ENCODE measurements at regions not wholly inside any gene's neighbourhood (a gene's known extent, or its start where the extent isn't known, plus 50 kb on each side); places are given as distances from the start of the nearest gene placed in this dataset.

DNA sequence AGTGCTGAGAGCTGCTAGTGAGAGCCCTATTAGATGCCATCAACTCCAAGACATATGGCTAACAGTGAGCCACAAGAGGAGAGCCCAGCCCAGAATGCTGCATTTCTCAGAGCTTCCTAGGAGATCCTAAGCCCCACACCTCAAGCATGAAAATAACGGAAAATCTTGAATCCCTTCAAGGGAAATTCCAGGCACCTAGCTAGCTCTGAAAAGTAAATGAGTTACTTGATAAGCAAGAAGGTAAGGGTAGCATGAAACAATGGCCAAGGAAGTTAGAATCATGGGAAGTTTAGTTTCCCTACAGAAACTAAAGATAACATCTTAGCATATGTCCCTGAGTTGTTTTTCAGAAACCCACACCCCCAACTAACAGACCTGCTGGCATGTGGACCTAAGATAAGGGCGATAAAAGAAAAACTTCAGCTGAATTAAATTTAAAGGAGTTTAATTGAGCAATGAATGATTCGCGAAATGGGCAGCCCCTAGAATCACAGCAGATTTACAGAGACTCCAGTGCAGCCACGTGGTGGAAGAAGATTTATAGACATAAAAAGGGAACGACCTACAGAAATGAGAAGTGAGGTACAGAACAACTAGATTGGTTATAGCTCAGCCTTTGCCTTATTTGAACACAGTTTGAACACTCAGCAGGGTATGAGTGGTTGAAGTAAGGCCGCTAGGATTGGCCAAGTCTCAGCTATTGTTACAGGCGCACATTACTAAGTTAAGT, 301.3 kb upstream of the DACH1 start:
- no peak for DNase-seq (ENCODE audit: low spot score)
- no peak overlapping the region for H3K4me3 ChIP-seq
- TF ChIP-seq, protein P1, sequence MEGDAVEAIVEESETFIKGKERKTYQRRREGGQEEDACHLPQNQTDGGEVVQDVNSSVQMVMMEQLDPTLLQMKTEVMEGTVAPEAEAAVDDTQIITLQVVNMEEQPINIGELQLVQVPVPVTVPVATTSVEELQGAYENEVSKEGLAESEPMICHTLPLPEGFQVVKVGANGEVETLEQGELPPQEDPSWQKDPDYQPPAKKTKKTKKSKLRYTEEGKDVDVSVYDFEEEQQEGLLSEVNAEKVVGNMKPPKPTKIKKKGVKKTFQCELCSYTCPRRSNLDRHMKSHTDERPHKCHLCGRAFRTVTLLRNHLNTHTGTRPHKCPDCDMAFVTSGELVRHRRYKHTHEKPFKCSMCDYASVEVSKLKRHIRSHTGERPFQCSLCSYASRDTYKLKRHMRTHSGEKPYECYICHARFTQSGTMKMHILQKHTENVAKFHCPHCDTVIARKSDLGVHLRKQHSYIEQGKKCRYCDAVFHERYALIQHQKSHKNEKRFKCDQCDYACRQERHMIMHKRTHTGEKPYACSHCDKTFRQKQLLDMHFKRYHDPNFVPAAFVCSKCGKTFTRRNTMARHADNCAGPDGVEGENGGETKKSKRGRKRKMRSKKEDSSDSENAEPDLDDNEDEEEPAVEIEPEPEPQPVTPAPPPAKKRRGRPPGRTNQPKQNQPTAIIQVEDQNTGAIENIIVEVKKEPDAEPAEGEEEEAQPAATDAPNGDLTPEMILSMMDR (IDR thresholded peaks at IDR 0.05): no peak
- no peak overlapping the region for H3K27ac ChIP-seq

DNA sequence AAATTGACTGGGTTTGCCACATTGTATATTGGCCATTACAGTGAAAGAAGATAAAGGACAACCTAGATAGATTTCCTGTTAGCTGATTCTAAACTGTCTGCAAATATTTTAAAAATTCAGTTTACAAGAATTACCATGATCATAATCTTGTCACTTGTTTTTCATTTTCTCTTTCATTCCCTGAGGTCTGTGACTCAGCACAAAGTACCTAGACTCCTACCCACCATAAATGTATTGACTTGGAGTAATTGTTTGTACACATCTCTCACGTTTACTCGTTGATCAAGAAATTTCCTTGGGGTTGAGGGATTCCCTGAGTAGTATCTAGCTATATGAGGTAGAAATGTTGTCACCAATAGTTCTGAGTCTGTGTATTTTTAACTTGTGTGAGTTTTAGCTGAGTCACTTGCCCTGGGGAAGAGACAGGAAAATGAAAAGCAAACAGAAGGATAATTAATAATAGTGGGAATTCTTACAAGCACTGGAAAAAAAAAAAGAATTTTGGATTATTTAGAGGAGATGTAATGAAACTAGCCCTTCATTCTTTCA, 299.2 kb upstream of the DACH1 start:
- TF ChIP-seq, protein P1 (IDR thresholded peaks at IDR 0.05): no peak
- no peak for DNase-seq (ENCODE audit: low spot score)
- no peak overlapping the region for H3K27ac ChIP-seq
- no peak overlapping the region for H3K4me3 ChIP-seq

DNA sequence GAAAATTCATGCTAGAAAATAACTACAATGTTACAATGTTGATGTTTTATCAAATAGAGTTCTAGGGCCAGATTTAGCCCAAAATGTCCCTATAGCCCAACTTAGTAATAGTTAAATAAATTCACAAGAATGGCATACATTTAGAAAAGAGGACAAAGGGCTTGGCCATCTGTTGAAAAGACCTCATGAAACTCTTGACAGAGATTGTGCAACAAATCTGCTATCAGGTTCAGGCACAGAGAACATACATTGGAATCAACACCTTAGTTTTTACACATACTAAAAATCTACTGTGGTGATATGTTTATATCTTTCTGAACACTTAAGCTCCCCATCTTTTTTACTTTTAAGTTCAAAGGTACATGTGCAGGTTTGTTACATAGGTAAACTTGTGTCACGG, 298.3 kb upstream of the DACH1 start:
- Histone ChIP-seq H3K4me3 (no peak overlapping the region), H3K27ac (no peak overlapping the region)
- no peak for DNase-seq (ENCODE audit: low spot score)
- TF ChIP-seq, protein P1 (IDR thresholded peaks at IDR 0.05): no peak

DNA sequence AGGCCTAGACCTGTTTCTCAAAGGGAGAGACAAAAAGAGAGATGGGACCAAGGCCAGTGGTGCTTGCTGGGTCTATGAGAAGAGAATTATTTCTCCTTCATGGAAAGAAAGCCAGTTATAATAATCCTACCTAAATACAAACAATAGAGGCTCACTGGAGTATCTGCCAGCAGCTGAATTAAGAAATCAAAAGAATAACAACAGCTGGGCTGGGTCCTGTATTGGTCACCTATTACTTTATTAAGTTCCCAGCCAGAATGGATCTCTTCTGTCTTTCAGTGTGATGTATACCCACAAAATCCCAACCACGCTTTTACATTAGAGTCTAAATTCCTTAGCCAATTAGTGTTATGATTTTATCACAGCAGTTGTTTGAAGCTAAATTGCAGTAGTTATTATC, 297.8 kb upstream of the DACH1 start:
- TF ChIP-seq, protein P1 (IDR thresholded peaks at IDR 0.05): no peak
- no peak for DNase-seq (ENCODE audit: low spot score)
- Histone ChIP-seq H3K27ac (no peak overlapping the region), H3K4me3 (no peak overlapping the region)

DNA sequence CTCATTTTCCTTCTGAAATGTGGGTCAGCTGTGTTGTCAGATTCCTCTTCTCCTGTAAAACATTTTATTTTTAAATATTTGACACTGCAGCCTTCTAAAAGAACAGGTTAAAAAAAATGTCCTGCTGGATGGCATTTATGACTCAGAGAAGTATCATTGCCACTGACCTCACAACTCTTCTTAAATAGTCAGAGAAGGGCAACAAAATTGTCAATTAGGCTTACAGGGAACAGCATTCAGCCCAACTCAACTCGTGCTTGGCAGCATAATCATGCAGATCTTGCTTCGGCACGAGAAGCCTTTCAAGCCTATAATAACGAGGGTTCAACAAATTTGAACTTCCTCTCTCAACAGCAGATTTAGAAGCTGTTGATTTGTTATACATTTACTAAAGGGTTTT, 296.7 kb upstream of the DACH1 start:
- Histone ChIP-seq H3K4me3 (no peak overlapping the region), H3K27ac (no peak overlapping the region)
- TF ChIP-seq, protein P1 (IDR thresholded peaks at IDR 0.05): no peak
- no peak for DNase-seq (ENCODE audit: low spot score)

DNA sequence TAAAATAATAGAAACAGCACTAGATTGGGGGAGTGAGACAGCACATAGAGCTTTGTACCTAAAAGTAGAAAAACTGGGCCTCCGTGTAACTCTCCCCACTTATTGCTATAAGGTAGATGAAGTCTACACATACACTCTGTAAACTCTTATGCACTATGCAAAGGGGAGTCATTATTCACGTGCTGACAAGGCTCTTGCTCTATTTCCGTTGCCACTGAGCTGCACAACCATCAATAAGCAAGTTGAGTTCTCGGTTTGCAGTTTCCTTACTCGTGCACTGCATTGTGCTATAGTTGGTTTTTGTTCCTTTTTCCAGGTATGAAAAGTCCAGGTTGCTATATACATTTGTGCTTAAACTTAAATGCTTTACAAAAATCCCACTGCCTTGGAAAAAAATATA, 294.0 kb upstream of the DACH1 start:
- no peak for DNase-seq (ENCODE audit: low spot score)
- Histone ChIP-seq H3K4me3 (no peak overlapping the region), H3K27ac (no peak overlapping the region)
- TF ChIP-seq, protein P1 (IDR thresholded peaks at IDR 0.05): no peak

DNA sequence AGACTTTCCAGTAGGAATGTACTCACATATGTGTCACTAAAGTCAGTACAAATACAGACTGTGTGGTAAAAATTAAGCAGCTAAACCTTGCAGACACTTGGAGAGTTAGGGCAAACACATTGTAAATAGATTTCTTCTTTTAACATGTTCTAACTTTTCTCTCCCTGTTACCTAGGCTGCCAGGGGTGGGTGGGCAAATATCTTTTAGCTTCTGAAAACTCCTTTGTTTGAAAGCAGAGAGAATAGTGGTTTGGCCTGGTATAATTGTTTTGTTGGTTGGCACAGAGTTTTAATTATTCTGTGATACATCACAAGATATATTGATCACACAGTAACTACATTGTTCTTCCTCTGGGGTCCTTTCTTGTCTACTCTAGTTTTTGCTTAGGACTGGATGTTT, 289.8 kb upstream of the DACH1 start:
- no peak overlapping the region for H3K27ac ChIP-seq
- TF ChIP-seq, protein P1 (IDR thresholded peaks at IDR 0.05): no peak
- no peak for DNase-seq (ENCODE audit: low spot score)
- no peak overlapping the region for H3K4me3 ChIP-seq

All from coronary artery (tissue), 2 donors.